SK-N-SH (cell line): ENCODE measurements at regions not wholly inside any gene's neighbourhood (a gene's known extent, or its start where the extent isn't known, plus 50 kb on each side); places are given as distances from the start of the nearest gene placed in this dataset.

Experiments used
- CHD2 ChIP-seq: fragments of 150-350 bp; IDR thresholded peaks from 2 replicates; pipeline ENCODE4 v1.6.1; 2018; ENCODE audit warnings: low read length; ENCODE audit not compliant: partially characterized antibody
- ELF1 ChIP-seq: IDR thresholded peaks from 2 replicates; pipeline ENCODE4 v1.4.0; 2012
- EP300 ChIP-seq, 2 experiments: IDR thresholded peaks; 2 replicates each; pipeline versions ENCODE4 v1.4.0 to v1.6.1; 2012; ENCODE audit warnings: borderline replicate concordance in 1 of 2, low read depth in 1 of 2, low read length in 1 of 2
- EZH2phosphoT487 ChIP-seq: fragments of 200-600 bp; sonication (generic); IDR thresholded peaks from 2 replicates; pipeline ENCODE4 v1.6.1; 2017; ENCODE audit warnings: low read depth, mixed run types, mild to moderate bottlenecking, antibody characterized with exemption, moderate library complexity, borderline replicate concordance
- JUND ChIP-seq: IDR thresholded peaks from 2 replicates; pipeline ENCODE4 v1.4.0; 2012
- POLR2AphosphoS5 ChIP-seq: IDR thresholded peaks from 2 replicates; pipeline ENCODE4 v1.6.1; 2012; ENCODE audit warnings: low read depth, low read length
- RAD21 ChIP-seq: IDR thresholded peaks from 2 replicates; pipeline ENCODE4 v1.6.1; 2012; ENCODE audit warnings: mild to moderate bottlenecking, low read length
- RFX5 ChIP-seq: IDR thresholded peaks from 2 replicates; pipeline ENCODE4 v1.6.1; 2012; ENCODE audit warnings: mild to moderate bottlenecking, improper control_type of control experiment, low read length
- SMC3 ChIP-seq: IDR thresholded peaks from 2 replicates; pipeline ENCODE4 v1.6.1; 2012; ENCODE audit warnings: low read depth, low read length, improper control_type of control experiment
- TAF1 ChIP-seq: IDR thresholded peaks from 2 replicates; pipeline ENCODE4 v1.6.1; 2012; ENCODE audit warnings: low read depth, mild to moderate bottlenecking, low read length, moderate library complexity, borderline replicate concordance
- TCF12 ChIP-seq: IDR thresholded peaks from 2 replicates; pipeline ENCODE4 v1.4.0; 2012
- TF ChIP-seq, protein P1 (sequence below): fragments of 200-600 bp; sonication (generic); IDR thresholded peaks from 2 replicates; pipeline ENCODE4 v1.6.1; 2017; ENCODE audit warnings: antibody characterized with exemption, mild to moderate bottlenecking, moderate library complexity

DNA sequence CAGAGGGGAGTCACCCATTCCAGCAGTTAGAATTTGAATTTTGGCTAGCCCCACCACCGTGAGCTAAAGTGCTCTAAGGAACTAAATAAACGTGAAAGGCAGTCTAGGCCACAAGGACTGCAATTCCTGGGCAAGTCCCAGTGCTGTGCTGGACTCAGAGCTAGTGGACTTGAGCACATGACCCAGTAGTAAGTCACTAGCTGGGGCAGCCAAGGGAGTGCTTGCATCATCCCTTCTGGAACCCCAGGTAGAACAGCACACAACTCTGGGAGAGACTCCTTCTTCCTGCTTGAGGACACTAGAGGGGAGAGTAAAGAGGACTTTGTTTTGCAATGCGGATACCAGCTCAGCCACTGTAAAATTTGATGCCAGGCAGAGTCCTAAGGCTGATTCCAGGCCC, 672.2 kb downstream of the CPS1 start:
- no peak for TF ChIP-seq EZH2phosphoT487
- TF ChIP-seq, protein P1, sequence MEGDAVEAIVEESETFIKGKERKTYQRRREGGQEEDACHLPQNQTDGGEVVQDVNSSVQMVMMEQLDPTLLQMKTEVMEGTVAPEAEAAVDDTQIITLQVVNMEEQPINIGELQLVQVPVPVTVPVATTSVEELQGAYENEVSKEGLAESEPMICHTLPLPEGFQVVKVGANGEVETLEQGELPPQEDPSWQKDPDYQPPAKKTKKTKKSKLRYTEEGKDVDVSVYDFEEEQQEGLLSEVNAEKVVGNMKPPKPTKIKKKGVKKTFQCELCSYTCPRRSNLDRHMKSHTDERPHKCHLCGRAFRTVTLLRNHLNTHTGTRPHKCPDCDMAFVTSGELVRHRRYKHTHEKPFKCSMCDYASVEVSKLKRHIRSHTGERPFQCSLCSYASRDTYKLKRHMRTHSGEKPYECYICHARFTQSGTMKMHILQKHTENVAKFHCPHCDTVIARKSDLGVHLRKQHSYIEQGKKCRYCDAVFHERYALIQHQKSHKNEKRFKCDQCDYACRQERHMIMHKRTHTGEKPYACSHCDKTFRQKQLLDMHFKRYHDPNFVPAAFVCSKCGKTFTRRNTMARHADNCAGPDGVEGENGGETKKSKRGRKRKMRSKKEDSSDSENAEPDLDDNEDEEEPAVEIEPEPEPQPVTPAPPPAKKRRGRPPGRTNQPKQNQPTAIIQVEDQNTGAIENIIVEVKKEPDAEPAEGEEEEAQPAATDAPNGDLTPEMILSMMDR = no peak
- TF ChIP-seq RFX5 = no peak
- no peak for TF ChIP-seq EP300 (IDR thresholded peaks at IDR 0.05; ENCODE audit: borderline replicate concordance in 1 of 2, low read depth in 1 of 2, low read length in 1 of 2)
- TF ChIP-seq TAF1 = no peak
- TF ChIP-seq JUND = no peak
- no peak for TF ChIP-seq CHD2
- TF ChIP-seq ELF1 = no peak
- no peak for TF ChIP-seq RAD21
- TF ChIP-seq POLR2AphosphoS5 = no peak
- TF ChIP-seq SMC3 = no peak
- TF ChIP-seq TCF12 = no peak
